ENCODE measurements at regions not wholly inside any gene's neighbourhood (a gene's known extent, or its start where the extent isn't known, plus 50 kb on each side); places are given as distances from the start of the nearest gene placed in this dataset.

GRCh38 chr5:18321262-18321942, 687.1 kb downstream of the TAF11L14 start:
- intact Hi-C loops (cut with DNase I): no loop called here
- DNase-seq (ENCODE audit: missing footprints) (no peak), ATAC-seq (no peak)

- DNase-seq (ENCODE audit: missing footprints): no peak
- intact Hi-C loops (cut with DNase I): no loop called here
- no peak for ATAC-seq
Observed at GRCh38 chr5:18323891-18324290, 689.6 kb downstream of the TAF11L14 start.

- no peak for DNase-seq (ENCODE audit: missing footprints)
- no peak for ATAC-seq
- intact Hi-C loops (cut with DNase I): no loop called here
Observed at GRCh38 chr5:18325431-18325830, 691.2 kb downstream of the TAF11L14 start.

GRCh38 chr5:18329328-18329727, 695.1 kb downstream of the TAF11L14 start:
- intact Hi-C loops (cut with DNase I): no loop called here
- no peak for ATAC-seq

GRCh38 chr5:18333841-18334240, 699.6 kb downstream of the TAF11L14 start:
- no peak for DNase-seq (ENCODE audit: missing footprints)
- no peak for ATAC-seq

More at GRCh38 chr5:18329328-18329727, 695.1 kb downstream of the TAF11L14 start:
- DNase-seq (ENCODE audit: missing footprints): no peak

GRCh38 chr5:18334949-18335348, 700.7 kb downstream of the TAF11L14 start:
- ATAC-seq: no peak
- intact Hi-C loops (cut with DNase I): no loop called here
- no peak for DNase-seq (ENCODE audit: missing footprints)

More at GRCh38 chr5:18333841-18334240, 699.6 kb downstream of the TAF11L14 start:
- intact Hi-C loops (cut with DNase I): no loop called here

- intact Hi-C loops (cut with DNase I): no loop called here
- ATAC-seq (no peak), DNase-seq (ENCODE audit: missing footprints) (no peak)
Observed at GRCh38 chr5:18354828-18355227, 720.6 kb downstream of the TAF11L14 start.

GRCh38 chr5:18357486-18357885, 723.2 kb downstream of the TAF11L14 start:
- intact Hi-C loops (cut with DNase I): no loop called here
- DNase-seq (ENCODE audit: missing footprints) (no peak), ATAC-seq (no peak)

GRCh38 chr5:18366234-18366633, 732.0 kb downstream of the TAF11L14 start:
- no peak for DNase-seq (ENCODE audit: missing footprints)
- intact Hi-C loops (cut with DNase I): no loop called here
- no peak for ATAC-seq

GRCh38 chr5:18370531-18370930, 736.3 kb downstream of the TAF11L14 start:
- ATAC-seq (no peak), DNase-seq (ENCODE audit: missing footprints) (no peak)
- intact Hi-C loops (cut with DNase I): no loop called here

- no peak for DNase-seq (ENCODE audit: missing footprints)
- ATAC-seq: no peak
- intact Hi-C loops (cut with DNase I): no loop called here
Observed at GRCh38 chr5:18375641-18376040, 741.4 kb downstream of the TAF11L14 start.

- ATAC-seq (no peak), DNase-seq (ENCODE audit: missing footprints) (no peak)
- intact Hi-C loops (cut with DNase I): no loop called here
Observed at GRCh38 chr5:18378066-18378465, 743.8 kb downstream of the TAF11L14 start.

GRCh38 chr5:18379189-18379588, 744.9 kb downstream of the TAF11L14 start:
- ATAC-seq (no peak), DNase-seq (ENCODE audit: missing footprints) (no peak)
- intact Hi-C loops (cut with DNase I): no loop called here

GRCh38 chr5:18380729-18381362, 746.6 kb downstream of the TAF11L14 start:
- ATAC-seq (no peak), DNase-seq (ENCODE audit: missing footprints) (no peak)
- intact Hi-C loops (cut with DNase I): no loop called here

- DNase-seq (ENCODE audit: missing footprints) (no peak), ATAC-seq (no peak)
- intact Hi-C loops (cut with DNase I): no loop called here
Observed at GRCh38 chr5:18393565-18394442, 759.5 kb downstream of the TAF11L14 start.

- intact Hi-C loops (cut with DNase I): no loop called here
- ATAC-seq: no peak
- no peak for DNase-seq (ENCODE audit: missing footprints)
Observed at GRCh38 chr5:18394443-18394804, 760.2 kb downstream of the TAF11L14 start.

- intact Hi-C loops (cut with DNase I): no loop called here
- no peak for ATAC-seq
- no peak for DNase-seq (ENCODE audit: missing footprints)
Observed at GRCh38 chr5:18395126-18396110, 761.2 kb downstream of the TAF11L14 start.

GRCh38 chr5:18397371-18397770, 763.1 kb downstream of the TAF11L14 start:
- DNase-seq (ENCODE audit: missing footprints) (no peak), ATAC-seq (no peak)
- intact Hi-C loops (cut with DNase I): no loop called here

- ATAC-seq: no peak
- intact Hi-C loops (cut with DNase I): no loop called here
Observed at GRCh38 chr5:18397891-18398290, 763.6 kb downstream of the TAF11L14 start.

More at GRCh38 chr5:18397891-18398290, 763.6 kb downstream of the TAF11L14 start:
- no peak for DNase-seq (ENCODE audit: missing footprints)

Data from Right ventricle myocardium inferior (tissue), 1 donor.